ACHN (cell line): ENCODE measurements at regions not wholly inside any gene's neighbourhood (a gene's known extent, or its start where the extent isn't known, plus 50 kb on each side); places are given as distances from the start of the nearest gene placed in this dataset.

Source experiments
- DNase-seq: peaks from one replicate; pipeline ENCODE4 v3.0.0-alpha.2; 2015
- in situ Hi-C: cut with HindIII; loops from 2 replicates; pipeline ENCODE4 v1.10.0; 2017; ENCODE audit warnings: low sequenced_read_pairs, low pct_ligation_motif_present, low pct_unique_long_range_greater_than_20kb

DNA sequence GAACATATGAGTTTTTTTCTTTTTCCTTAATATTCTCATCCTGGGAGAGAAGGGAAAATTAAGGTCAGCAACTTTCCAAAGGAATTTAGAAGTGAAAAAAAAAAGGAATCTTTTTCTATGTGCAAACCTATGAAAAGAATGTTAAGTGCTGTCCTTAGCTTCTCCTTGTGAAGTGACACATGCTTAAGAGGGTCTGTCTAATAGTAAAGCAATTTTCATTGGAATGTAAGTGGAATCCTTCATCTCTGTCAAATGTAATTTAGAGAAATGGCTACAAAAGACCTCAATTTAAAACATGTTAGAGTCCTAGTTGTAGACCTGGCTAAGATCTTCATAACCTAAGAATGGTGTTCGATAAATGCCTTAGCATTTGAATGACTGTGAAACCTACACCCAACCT lies 117.4 kb upstream of the EPB41L3 start:
- no peak for DNase-seq
- in situ Hi-C loops = no loop called here

DNA sequence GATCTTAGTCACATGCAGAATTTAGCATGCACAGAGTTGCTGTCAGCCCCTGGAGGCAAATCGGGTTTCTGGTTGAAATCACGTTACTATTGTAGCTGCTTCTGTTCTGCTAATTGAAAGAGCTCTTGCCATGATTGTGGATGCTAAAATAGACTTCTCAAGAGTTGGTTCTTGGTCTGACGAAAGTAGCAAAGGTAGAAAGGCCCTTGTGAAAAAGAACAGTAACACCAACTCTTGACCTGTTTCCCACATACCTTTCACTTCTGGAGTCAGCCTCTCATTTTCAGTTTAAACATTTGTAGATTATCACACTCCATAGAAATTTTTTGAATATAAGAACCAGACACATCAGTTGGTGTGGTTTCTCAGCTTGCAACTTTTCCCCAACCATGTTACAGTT lies 110.0 kb upstream of the EPB41L3 start:
- in situ Hi-C loops = no loop called here

DNA sequence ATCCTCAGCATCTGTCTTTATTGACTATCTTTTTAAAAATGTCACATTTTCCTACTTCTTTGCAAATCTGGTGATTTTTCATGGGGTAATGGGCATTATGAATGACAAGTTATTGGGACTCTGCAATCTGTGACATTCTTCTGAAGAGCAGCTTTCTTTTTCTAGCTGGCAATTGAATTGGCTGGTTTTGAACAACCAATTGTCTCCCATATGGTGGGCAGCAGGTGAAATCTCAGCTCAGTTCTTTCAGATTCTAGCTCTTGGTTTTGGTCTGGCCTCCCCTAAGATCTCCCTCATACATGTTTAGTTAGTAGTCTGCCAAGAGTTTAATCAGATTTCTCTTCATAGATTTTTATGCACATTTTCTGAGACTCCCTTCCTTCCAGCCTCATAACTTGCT lies 107.9 kb upstream of the EPB41L3 start:
- in situ Hi-C loops = no loop called here
- no peak for DNase-seq

More for the DNA sequence above, 110.0 kb upstream of the EPB41L3 start:
- no peak for DNase-seq

DNA sequence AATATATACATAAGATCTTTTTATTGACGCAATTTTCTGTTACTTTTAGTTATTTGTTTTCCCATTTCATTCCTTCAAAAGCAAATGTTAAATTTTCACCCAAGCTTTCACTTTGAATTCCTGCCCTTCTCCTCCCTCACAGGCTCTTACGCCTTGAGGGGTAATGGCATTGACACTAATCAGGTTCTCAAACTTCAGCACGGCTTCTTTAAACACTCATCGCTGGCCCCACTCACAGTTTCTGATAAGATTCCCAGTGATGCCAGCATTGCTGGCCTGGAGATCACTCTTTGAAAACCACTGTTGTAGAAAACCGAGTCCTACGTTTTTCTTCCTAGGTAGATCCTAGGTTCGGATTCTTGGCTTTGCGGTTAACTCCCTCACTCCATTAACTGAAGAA lies 105.6 kb upstream of the EPB41L3 start:
- DNase-seq = no peak
- in situ Hi-C loops = no loop called here

DNA sequence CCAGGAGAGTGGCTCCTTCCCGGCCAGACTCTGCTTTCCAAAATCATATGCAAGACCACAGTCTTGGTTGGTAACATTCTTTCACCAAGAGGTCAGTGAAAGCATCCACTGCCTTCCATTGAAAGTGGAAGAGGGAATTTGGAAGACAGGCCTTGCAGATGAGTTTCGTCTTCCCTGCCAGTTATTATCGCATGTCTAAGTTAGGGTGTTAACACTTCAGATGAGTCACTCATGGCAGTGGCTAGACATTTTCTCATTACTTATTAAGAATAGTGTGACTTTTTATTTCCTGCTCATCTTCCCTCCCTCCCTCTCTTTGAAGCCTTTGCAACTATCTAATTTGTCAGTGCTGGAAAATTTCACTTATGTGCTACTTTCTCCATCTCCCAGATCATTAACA lies 102.9 kb upstream of the EPB41L3 start:
- in situ Hi-C loops = no loop called here

DNA sequence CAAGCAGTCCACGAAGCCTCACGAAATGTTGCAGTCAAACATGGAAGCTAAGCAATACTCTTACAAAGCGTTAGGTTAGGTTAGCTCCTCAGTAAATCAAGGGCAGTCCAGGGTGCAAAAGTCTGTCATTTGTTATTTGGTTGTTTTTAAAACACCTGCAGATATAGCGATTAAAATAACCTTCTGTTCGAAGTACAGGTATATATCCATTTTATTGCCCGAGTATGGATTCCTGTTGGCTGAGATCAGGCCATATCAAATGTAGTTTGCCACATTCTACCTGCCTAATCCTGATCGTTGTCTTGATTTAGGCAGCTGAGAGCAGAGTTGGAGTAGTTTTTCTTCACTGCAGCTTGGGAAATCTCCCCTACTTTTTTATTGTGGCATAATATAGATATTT lies 99.5 kb upstream of the EPB41L3 start:
- no peak for DNase-seq

More for the DNA sequence above, 102.9 kb upstream of the EPB41L3 start:
- DNase-seq = no peak

DNA sequence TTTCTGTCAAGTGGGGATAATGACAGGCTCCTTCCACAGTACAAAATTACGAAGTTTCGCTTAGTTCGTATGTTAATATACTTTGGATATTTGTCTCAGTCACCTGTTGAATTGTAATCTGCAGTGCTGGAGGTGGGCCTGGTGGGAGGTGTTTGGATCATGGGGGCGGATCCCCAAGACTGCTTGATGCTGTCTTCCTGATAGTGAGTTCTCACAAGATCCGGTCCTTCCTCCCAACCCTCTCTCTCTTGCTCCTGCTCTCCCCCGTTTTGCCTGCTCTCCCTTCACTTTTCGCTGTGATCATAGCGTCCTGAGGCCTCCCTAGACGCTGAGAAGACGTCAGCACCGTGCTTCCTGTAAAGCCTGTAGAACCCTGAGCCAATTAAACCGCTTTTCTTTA lies 97.1 kb upstream of the EPB41L3 start:
- no peak for DNase-seq

More for the DNA sequence above, 99.5 kb upstream of the EPB41L3 start:
- in situ Hi-C loops = no loop called here

DNA sequence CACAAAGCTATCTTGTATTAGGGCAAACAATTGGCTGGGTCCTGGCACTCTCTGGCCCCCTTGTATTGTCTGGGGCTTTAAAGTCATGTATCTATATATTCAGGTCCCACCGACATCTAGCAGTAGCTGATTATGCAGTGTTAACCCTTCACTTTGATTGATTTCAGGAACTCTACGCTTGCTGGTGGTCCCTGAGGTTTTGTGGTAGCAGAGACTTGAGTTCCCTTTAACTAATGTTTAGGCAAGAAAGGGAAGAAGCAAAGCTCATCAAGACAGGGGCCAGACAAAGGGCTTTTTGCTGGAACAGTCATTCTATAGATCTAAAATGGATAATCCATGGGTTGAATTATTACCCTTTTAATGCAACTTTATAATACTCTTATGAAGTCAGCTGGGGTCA lies 95.3 kb upstream of the EPB41L3 start:
- DNase-seq = no peak

More for the DNA sequence above, 97.1 kb upstream of the EPB41L3 start:
- in situ Hi-C loops = no loop called here

DNA sequence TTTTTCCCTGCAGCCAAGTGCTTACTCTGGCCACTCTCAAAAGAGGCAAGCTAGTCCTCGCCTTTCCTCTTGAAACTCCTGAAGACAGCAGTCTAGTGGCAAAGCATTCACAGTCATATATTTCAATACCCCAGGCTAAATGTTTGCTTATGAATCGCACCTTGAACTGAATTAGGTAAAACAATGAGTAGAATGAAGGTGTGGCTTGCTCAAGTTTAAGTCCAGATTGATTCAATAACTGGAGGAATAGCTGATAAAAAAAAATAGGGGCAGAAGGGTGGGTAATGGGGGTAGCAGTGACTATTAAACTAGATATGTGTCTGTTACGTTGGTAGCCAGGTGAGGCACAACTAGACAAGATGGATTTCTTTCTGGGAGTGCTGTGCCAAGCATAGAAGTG lies 88.2 kb upstream of the EPB41L3 start:
- DNase-seq = no peak

More for the DNA sequence above, 95.3 kb upstream of the EPB41L3 start:
- in situ Hi-C loops = no loop called here

DNA sequence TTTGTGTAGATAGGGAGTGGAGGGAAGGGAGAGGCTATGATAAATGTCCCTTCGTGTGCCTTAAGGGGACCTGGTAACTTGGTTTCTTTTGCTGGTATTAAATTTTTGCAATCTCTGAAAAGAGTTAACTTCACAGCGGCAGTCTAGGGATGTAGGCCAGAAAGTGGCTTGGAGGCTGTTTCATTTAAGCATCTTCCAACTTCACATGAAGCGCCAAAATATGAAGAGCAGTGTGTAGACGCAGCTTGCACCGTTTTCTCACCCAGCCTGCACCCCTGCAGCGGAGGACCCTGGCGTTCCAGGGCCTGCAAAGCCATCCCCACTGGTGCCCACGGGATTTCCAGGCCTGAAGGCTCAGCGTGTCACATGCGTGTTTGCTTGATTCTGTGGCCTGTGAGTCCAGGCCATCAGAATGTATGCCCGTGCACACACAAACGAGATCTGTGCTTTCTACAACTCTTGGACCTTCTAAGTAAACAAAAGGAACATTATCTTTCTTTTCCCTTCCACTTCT lies 87.2 kb upstream of the EPB41L3 start:
- in situ Hi-C loops = no loop called here

More for the DNA sequence above, 88.2 kb upstream of the EPB41L3 start:
- in situ Hi-C loops = no loop called here

DNA sequence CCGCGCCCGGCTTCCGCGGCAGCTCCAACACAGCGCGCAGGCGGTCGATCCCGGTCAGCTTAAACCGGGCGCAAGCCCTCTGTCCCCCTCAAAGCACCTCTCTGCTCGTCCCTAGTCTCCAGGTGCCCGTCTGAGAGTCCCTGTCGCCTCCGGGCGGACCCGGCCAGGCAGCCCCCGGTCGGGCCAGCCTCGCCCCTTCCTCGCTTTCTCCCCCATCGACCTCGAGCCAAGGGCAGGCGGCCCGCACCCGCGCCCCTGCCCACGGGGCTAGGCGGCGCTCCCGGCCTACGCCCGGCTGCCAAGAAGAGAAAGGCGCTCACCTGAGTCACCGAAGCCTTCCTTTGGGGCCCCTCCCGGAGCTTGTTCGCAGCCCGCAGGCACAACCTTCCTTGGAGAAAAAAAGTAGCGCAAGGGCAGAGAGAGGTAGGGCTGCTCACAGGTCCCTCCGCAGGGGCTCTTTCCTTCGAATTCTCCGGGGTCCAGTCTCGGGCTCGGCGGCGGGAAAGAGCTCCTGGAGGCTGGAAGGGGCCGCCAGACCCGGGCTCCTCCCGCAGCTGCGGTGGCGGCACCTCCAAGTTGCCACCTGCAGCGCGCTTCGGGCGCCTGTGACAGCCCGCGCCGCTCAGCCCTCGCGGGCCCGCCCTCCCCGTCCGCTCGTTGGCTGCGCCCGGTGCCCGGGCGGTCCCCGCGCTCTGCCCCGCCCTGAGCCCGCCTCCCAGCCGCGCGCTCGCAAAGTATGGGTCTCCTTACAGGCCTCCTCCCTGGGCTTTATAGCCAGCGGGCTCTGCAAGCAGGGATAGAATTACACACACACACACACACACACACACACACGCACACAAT lies 86.5 kb upstream of the EPB41L3 start:
- in situ Hi-C loops = no loop called here
- DNase-seq = peak; percentile 67

More for the DNA sequence above, 87.2 kb upstream of the EPB41L3 start:
- no peak for DNase-seq

DNA sequence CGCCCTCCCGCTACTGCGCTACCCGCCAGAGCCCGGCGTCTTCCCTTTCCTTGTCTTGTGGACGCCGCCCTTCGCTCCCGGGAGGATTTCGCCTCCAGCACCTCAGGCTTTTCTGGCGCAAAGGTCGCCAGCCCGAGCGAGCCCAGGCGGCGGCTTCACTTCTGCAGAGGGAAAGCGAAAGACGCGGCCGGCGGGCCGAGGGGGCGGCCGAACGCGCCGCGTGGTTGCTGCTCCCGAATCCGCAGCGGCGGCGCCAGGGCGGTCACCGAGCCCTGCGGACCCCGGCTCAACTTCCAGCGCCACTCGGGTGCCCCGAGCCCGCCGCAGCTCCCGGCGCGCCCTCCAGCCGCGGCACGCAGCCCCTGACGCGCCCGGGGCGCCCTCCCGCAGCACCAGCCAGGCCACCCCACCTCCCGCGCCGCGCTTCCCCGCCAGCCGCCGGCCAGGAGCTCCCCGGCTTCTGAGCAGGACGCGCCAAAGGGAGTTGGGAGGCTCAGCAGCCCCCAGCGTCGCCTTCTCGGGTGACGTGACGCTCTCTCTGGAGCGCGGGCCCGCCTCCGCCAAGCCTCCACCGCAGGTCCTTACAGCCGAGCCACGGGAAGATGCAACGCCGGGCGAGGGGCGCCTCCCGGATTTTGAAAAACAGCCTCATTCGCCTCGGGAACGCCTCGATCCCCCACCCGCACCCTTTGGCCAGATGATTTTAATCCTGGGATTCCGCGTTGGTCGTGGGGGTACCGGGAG lies 84.9 kb upstream of the EPB41L3 start:
- in situ Hi-C loops = no loop called here
- DNase-seq = peak; percentile 36

DNA sequence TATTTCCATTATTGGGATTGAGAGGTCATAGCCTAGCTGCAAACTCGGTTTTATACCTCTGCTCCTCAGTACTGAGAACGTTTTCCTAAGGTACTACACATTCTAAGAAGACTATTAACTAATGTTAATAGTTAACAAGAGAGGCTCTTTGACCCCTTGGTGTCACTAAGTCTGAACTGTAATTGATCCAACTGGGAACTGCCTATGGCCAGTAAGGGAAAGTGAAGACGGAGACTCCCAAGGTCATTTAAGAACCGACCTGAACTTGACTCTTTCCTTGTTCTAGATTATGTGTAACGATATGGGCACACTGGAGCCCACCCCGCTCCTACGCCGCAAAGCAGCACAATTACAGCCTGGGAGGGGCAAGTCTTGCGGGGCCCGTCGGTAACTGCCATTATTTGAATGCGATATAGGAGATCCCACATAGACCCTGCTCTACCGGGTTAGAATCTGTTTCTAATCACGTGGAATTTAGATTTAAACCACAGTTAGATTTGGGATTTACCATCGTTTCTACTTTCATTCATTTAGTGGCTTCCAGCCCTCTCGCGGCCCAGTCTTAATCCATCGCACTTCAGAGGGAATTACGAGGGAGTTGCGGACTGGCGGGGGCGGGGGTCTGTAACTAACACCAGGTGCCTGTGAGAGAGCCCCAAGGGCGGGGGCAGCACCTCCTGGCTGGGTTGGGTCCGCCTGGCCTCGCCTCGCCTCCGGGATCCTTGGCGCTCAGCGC lies 84.1 kb upstream of the EPB41L3 start:
- DNase-seq = no peak
- in situ Hi-C loops = no loop called here

DNA sequence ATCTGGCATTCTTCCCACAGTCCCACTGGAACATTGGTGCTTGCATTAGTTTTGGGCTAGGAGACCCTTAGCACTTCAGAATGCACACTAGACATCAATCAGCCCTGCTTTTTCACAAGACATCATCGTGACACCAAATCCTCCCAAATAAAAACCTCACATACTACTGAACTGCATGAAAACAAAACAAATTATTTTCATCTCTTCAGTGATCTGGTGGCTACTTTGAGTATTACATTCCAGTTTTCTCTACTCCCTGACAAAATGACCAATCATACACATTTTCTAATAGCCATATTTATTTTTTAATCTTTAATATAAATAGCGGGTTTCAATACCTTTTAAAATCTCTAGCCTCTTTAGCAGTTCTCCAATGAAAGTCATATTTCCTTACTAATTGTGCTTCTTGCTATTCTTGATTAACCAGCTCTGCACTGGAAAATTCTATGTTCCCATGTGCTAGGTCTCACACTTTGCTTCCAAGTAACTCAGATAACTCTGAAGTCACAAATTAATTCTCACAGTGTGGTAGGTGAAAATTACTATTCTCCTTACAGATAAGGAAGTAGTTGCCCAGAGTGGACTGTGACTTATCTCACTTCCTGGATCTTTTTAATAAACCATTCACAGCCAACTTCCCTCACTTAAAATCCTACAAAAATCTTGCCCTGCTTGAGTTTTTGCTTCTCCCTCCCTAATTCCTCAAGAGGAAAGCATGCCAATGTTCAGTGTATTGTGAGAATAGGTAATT lies 82.5 kb upstream of the EPB41L3 start:
- DNase-seq = no peak
- in situ Hi-C loops = no loop called here

DNA sequence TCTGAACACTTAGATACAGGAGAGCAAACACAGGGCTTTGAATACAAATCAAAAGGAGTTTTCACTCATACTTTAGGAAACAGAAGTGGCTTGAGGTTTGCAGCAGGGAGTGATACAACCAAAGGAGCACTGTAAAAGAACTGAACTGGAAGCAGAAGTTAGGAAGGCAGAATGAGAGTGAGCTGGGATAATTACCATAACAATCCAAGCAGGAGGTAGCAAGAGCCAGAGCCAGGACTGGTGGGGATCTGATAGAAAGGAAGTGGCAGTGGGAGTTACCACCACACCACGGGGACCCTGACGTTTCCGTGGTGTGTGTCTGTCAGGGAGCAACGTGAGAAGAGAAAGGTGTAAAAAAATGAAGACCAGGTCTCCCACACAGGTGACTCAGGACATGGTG lies 81.3 kb upstream of the EPB41L3 start:
- in situ Hi-C loops = no loop called here
- DNase-seq = no peak

DNA sequence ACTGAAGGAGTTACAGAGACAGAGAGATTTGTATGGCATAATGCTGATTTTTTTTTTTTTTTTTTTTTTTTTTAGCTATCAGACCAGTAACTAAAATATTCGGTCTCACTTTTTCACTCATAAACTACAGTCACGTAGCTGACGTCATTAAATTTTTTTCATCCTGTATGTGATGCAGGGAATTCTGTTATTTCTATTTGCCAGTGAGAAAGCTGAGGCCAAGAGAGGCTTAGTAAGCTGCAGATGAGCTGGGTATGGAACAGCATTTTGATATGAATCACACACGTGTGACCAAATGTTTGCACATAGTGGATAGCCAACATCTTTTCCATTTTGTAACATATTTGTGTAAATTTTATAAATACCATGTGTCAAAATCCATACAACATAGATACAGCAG lies 79.1 kb upstream of the EPB41L3 start:
- no peak for DNase-seq

DNA sequence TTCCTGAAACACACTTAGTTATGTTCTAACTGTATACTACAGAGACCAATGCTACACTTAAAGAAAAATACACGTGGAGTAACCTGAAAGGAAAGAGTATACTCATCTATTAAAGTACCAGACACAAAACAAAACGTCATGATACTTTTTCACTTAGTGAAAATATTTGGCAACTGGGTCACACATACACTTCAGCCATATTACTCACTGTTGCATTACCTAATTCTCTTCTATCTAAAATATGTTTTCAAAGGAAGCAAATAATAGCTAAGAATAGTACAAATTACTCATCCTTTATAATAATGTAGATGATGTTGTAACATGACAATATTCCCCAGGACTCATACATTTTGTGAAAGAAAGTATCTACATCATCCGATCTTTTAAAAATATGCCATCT lies 76.5 kb upstream of the EPB41L3 start:
- DNase-seq = no peak
- in situ Hi-C loops = no loop called here

More for the DNA sequence above, 79.1 kb upstream of the EPB41L3 start:
- in situ Hi-C loops = no loop called here

DNA sequence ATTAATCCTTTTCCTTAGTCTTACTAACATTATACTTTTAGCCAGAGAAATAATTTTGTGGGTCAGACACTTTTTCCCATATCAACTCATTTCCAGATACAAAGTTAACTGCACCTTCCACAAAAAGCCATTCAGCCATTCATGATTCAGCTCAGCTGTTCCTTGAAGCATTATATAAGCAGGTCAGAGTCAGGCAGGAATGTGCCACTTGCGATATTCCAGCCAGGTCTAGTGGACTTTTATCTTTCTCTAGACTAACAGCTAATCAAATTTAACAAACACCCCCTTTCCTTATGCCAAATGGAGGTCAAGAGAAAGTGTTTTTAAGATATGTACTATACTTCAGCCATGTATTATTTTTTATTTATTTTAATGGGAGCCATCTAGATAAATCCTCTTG lies 75.6 kb upstream of the EPB41L3 start:
- in situ Hi-C loops = no loop called here
- DNase-seq = no peak
